HG02623 (cell line): ENCODE measurements at regions not wholly inside any gene's neighbourhood (a gene's known extent, or its start where the extent isn't known, plus 50 kb on each side); places are given as distances from the start of the nearest gene placed in this dataset.

Experiments used
- ATAC-seq: cut with Tn5 transposase; IDR thresholded peaks from one replicate; pipeline ENCODE4 v1.9.1; 2021; ENCODE audit warnings: moderate library complexity; ENCODE audit not compliant: unreplicated experiment

DNA sequence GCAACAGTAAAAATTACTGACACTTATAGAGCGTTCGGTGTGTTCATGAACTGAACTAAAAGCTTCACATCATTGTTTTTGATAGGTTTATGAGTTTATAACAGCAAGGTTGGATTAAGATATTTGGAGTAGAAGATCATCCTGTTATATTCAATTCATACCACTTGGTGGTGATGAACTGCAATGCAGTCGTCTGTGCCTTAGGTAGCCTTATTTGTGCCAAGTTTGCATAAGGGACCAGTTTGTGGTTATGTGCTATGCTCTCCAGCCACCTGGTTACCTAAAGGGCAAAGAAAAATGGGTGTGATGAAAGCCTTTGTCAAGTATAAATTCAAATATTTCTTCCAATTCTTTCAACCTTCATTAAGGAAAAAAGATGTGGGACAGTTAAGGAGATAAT is 150.9 kb upstream of the KCNH7 start:
- no peak for ATAC-seq

GRCh38 chr2:162974771-162975170 is 136.2 kb upstream of the KCNH7 start:
- ATAC-seq = no peak

GRCh38 chr2:162972383-162972782 is 133.8 kb upstream of the KCNH7 start:
- ATAC-seq = no peak

GRCh38 chr2:162968306-162968705 is 129.7 kb upstream of the KCNH7 start:
- ATAC-seq = no peak

DNA sequence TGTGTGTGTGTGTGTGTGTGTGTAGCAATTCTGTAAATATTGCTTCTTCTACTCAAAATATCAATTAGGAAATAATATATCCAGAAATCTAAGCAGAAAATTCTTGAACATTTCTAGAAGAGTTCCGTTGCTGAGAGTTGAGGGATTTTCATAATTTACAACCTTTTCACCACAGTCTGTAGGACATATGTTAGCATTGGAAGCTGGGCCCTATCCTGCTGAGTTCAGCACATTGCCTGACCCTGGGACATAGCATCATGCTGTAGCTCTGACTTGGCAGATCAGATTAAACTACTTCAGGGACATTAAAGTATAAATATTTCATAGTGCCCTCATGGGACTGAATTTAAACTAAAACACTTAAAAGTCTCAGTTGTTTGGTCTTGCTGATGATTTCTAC is 129.2 kb upstream of the KCNH7 start:
- no peak for ATAC-seq

DNA sequence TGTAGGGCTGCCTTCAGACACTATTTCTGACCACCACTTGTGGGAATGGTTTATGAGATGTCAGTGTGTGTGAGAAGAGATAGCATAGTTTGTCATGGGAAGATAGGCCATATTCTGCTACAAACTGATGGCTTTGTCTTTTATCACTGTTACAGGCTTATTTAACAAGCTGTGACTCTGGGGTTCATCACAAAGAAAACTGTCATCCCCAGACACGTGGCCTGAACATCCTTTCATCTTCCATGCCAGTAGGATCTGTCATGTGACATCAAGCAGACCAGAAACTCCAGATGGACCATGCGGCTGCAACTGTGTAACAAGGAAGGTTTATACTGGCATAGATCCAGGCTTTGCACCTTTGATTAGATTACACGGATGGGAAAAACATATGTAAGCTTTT is 128.6 kb upstream of the KCNH7 start:
- no peak for ATAC-seq

DNA sequence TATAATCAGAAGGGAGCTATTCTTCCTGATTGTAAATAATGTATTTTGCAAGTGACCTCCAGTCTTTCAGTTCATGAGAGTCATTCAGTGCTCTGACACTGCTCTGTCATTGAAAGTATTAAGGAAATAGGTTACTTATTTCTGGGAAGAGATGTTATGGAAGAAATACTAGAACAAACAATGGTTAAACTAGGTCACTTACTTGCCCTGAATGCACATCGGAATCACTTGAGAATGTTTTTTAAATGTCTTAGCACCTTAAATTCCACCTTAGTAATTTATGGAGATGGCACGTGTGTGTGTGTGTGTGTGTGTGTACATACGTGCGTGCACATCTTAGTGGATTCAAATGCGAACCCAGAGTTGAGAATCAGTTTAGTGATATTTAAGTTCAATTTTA is 126.6 kb upstream of the KCNH7 start:
- ATAC-seq = no peak

DNA sequence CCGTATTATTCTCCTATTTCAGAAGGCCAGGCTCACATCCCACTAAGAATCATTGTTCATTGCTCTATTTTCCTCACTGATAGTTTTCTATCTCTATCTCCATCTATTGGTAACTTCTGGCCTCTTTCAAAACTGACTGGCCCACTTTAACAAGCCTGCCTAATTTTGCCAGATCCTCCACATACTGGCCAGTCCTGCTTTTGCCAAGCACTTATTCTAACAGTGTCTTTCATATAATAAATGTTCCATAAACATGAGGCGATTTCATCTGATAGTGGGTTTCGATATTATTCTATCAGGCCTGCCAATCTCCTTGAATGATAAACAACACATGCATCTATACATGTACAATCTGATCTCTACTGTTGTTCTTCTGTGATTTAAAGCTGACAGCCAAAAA is 125.9 kb upstream of the KCNH7 start:
- ATAC-seq = no peak

- no peak for ATAC-seq
Measured at GRCh38 chr2:162963156-162963555, 124.6 kb upstream of the KCNH7 start.

DNA sequence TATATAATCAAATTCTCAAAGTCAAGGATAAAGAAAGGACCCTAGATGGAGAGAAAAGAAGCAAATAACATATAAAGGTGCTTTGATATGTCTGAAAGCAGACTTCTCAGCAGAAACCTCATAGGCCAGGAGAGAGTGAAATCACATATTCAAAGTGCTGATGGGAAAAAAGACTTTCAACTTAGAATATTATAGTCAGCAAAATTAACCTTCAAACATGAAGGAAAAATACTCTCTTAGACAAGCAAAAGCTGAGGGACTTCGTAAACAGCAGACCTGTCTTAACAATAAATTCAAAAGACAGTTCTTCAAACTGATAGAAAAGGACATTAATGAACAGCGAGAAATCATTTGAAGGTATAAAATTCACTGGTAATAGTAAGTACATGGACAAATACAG is 107.2 kb upstream of the KCNH7 start:
- no peak for ATAC-seq

DNA sequence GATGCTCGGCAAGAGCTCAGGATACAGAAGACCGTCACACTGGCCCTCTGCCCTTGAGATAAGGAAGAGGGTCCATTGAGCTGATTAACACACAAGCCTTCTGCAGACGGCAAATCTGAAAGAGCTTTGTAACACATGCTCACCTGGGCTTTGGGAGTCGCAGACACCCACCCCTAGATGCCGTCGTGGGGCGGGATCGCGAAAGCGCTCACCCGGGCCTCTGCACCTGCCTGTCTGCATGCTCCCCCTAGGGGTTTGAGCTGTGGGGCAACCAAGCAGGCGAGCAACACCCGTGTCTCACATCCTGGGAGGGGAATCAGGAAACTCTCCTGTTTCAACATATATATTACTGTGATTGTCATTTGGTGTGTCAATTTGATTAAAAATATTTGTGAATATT is 99.8 kb upstream of the KCNH7 start:
- ATAC-seq = no peak

DNA sequence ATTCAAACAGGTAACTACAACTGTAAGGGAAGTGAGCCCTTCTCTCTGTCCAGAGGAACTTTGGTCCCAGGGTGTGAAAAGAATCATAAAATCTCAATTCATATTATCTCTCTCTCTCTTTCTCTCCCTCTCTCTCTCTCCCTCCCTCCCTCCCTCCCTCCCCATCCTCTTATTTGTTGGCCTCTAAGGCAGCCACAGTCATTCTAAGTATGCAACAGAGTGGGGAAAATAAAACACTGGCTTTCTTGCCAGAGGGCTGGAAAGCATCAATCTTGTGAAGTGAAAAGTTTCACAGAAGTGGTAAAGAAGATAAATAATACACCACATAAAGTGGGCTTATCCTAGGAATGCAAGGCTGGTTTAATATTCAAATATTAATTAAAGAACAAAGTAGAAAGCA is 95.6 kb upstream of the KCNH7 start:
- ATAC-seq = no peak

- ATAC-seq = no peak
Measured at GRCh38 chr2:162932416-162932815, 93.8 kb upstream of the KCNH7 start.

DNA sequence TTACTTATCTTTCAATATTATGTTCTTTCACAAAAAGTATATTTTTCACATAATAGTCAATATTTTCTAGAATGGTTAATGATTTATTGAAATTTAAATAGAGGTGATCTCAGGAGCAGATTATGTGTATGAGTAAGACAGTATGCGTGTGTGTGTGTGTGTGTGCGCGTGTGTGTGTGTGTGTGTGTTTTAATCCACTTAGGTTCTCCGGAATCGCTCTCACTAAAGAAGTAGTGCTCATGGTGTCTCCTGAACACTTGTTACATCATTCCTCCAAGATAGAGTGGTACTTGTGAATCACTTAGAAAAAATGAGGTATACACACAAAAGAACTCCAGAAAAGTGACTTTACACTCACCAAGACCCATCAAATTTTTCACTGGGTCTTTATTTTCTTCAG is 91.0 kb upstream of the KCNH7 start:
- no peak for ATAC-seq

GRCh38 chr2:162928356-162928755 is 89.8 kb upstream of the KCNH7 start:
- ATAC-seq = no peak

- no peak for ATAC-seq
Measured at GRCh38 chr2:162926907-162927306, 88.3 kb upstream of the KCNH7 start.

DNA sequence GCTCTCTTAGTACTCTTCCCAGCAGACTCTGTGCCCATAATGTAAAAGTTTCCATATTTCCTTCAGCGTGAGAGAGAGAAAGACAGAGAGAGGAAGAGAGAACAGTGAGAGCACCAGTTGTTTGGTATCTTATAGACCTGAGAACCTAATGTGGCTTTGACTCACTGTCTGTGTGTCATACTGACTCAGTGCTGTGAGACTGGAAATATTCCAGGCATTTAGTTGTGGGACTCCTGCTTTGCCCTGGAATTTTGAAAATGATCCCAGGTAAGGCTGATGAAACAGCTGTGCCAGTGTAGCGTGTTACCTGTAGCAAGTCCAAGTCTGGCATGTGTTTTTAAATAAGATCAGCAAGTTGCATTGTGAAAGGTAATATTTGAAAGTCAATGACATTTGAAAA is 87.9 kb upstream of the KCNH7 start:
- ATAC-seq = no peak

DNA sequence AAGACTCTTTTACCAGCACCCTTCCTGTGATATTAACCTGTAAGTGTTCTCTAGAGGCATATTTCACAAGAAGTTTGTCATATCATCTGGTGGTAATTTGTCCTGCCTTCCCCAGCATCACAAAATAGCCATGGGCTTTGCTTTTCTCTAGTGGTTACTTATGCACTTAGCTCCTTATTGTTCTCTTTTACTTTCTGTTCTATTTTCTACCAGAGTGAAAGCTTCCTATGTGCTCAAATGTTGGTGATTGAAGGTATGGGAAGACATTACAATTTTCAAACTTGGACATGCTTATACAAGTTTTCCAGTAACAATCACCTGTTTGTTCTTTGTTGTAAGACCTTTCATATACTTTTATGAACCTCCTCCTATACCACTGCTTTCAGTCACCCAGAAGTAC is 87.0 kb upstream of the KCNH7 start:
- ATAC-seq = no peak

DNA sequence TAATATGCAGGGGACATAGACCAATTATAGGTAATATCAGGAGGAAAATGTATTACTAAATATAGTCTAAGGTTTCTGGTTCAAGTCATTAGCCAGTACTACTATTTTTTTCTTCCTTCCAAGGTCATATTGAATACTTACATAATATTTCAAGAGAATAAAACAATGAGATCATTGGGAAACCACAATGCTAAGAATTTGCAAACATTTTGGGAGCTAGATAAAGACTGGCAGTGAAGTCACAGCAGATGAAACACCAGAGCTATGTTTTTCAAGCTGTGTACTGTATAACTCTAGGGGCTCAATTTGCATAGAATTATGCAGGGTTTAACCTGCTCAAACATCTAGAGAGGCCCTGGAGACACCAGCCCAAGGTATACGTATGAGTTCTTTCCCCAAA is 80.5 kb upstream of the KCNH7 start:
- ATAC-seq = no peak

DNA sequence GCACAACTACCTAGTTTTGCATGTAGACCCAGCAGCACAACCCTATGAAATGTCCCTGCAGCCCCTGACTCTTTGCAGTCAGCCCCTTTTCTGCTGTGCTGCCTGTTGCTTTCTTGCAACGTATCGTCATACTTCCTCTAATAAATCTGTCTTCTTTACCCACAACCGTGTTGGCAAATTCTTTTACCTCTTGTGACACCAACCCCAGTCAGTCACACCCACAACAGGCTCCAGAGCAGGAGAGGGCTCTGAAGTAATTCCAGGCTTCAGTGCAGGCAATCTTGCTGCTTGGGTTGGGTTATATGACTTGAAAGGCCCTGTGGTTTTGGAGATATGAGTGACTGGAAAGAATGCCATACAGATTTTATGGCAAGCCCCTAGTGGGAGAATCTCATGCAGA is 79.1 kb upstream of the KCNH7 start:
- ATAC-seq = no peak

DNA sequence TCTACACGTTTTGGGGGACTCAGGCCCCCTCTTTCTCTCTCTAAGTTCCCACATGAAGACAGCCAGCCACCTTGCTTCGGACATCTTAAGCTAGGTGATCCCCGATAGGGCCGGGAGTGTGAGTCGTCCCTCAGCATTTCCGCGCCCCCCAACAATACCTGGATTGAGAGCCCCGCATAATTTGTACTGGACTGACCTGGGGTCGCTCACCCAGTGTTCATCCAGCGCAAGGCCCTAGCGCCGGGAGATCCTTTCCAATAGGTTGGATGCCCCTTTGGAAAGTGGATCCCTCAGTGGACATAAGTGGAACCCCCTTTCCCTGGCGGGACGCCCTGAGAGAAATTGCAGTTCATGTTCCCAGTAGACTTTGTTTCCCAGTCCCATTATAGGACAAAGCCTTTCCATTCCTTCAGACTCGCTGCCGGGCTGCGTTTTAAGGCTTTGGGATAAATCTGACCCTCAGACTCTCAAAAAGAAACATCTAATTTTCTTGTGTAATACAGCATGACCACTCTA is 77.8 kb upstream of the KCNH7 start:
- ATAC-seq = no peak

DNA sequence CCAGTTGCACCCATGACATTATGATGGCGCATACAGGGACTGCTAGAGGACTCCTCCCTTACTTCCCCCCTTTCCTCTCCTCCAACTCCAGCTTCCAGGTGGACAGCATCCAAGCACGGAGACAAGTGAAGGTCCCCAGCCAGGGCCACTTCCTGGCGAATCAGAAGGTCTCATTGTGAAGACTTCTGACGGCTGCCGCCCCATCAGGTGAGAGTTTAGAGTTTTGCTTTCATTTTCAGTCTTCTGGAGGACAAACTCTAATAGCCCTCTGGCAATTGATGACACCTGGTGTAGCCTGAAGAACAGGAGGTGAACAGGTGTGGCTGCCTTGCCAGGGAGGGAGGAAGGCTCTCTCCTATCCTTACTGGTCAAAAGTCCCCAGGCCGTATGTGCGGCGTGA is 77.3 kb upstream of the KCNH7 start:
- ATAC-seq = no peak

GRCh38 chr2:162914161-162914560 is 75.6 kb upstream of the KCNH7 start:
- no peak for ATAC-seq

DNA sequence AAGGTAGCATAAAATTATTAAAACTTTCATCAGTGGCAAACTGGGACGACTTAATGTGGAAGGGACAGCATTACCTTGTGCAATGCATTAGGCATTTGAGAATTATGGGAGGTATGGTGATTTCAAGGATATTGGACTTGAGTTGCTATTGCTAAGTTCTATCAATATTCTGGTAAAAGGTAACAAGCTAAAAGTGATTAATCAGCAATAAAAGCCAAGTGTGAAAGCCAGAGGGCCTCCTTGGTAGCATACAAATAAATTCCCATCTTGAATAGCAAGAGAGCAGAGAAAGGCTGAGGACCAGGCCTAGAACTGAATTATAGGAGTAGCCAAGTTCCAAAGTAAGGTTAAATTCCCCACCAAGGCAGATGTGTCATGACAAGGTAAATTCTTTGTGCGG is 74.2 kb upstream of the KCNH7 start:
- ATAC-seq = no peak
